IPS DF 19.7 (cell line): ENCODE measurements at regions not wholly inside any gene's neighbourhood (a gene's known extent, or its start where the extent isn't known, plus 50 kb on each side); places are given as distances from the start of the nearest gene placed in this dataset.
A peak's percentile ranks its signal among the peaks of the same experiment; 100 is the strongest.

ENCODE experiments used
- DNase-seq: peaks from one replicate; pipeline ENCODE4 v3.0.0-alpha.2; 2013; ENCODE audit warnings: low read depth, low spot score

DNA sequence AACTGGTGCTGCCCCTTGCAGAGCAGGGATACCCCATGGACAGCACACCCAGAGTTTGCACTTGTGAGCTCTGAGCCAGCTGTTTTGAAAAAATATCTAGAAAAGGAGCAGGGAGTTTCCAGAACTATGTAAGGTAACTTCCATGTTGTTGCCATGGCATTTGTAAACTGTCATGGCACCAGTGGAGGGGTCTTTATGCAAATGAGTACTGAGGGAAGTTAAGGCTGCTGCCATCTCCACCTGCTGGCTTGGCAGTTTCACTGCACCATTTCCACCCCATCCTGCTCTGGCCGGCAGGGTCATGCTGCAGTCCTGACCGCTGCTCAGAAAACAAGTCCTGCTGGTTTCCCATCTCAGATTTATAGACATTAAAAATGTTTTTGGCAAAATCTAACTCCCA is 52.3 kb upstream of the SNTG2 start:
- peak; percentile 42 for DNase-seq

DNA sequence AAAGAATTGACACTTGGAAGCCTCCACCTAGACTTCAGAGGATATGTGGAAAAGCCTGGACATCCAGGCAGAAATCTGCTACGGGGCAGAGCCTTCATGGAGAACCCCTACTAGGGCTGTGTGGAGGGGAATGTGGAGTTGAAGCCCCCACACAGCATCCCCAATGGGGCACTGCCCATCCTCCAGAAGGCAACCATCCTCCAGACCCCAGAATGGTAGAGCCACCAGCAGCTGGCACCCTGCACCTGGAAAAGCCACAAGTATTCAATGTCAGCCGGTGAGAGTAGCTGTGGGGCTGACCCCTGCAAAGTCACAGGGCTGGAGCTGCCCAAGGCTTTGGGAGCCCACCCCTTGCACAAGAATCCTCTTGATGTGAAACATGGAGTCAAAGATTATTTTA is 53.6 kb upstream of the SNTG2 start:
- DNase-seq = no peak

- peak; percentile 82 for DNase-seq
Measured at GRCh38 chr2:893311-893710, 57.3 kb upstream of the SNTG2 start.

DNA sequence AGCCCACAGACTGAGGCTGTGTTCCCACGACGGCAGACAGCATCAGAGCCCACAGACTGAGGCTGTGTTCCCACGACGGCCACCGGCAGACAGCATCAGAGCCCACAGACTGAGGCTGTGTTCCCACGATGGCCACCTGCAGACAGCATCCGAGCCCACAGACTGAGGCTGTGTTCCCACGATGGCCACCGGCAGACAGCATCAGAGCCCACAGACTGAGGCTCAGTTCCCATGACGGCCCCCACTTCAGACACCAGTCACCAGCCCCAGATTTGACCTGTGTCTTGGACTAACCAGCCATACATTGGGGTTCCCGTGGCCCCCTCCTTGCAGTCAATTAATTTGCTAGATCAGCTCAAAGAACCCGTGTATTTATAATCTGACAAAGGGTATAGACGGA is 57.8 kb upstream of the SNTG2 start:
- DNase-seq = no peak

DNA sequence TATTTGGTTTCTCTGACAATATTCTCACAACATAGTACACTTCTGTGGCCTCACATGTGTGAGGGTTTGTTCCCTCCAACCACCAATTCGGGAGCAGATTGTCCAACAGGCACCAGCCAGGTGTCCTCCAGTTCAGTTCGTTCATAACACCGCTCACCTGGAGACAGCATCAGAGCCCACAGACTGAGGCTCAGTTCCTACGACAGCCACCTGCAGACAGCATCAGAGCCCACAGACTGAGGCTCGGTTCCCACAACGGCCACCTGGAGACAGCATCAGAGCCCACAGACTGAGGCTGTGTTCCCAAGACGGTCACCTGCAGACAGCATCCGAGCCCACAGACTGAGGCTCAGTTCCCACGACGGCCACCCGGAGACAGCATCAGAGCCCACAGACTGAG is 58.2 kb upstream of the SNTG2 start:
- no peak for DNase-seq

GRCh38 chr2:891734-892133 is 58.9 kb upstream of the SNTG2 start:
- no peak for DNase-seq

- DNase-seq = no peak
Measured at GRCh38 chr2:890791-891190, 59.9 kb upstream of the SNTG2 start.

DNA sequence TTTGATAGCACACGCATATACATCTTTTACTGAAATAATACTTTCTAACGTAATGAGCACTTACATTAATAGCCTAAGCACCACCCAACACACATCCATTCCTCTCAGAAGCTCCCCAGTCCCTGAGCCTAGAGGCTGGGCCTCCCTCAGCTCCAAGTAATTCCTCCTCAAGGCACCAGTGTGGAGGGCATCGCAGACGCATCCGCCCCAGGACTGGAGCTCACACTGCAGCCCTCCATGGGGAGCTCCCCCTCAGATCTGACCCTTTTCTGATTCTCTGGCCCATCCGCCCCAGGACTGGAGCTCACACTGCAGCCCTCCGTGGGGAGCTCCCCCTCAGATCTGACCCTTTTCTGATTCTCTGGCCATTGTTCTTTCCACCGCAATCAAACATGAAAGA is 60.4 kb upstream of the SNTG2 start:
- DNase-seq = no peak

DNA sequence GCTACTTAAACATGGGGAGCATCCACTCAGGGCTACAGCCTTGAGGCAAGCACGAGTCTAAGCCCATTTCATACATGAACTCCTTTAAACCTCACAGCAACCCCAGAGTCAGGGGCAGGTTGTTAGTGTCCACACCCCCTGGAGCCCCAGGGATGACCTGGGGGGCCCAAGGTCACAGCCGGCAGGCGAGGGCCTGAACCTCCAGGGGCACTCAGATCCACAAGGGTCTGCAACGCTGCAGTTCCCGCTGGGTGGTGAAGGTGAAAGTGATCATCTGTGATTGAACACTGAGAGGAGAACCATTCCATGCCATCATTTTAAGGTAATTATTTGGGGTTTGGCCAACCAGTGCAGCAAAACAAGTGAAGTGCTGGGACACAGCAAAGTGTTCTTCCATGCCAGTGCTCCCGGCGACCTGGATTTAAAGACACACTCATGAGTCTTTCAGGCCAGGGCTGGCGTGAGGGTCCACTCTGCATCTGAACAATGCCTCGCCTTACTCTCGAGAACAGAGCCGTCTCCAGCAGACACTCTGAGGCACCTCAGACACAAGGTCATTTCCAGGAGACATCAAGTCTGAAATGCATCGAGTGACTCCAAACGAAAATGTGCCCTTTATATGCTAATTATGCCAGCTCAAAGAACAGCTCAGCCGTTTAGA is 61.6 kb upstream of the SNTG2 start:
- DNase-seq = no peak

DNA sequence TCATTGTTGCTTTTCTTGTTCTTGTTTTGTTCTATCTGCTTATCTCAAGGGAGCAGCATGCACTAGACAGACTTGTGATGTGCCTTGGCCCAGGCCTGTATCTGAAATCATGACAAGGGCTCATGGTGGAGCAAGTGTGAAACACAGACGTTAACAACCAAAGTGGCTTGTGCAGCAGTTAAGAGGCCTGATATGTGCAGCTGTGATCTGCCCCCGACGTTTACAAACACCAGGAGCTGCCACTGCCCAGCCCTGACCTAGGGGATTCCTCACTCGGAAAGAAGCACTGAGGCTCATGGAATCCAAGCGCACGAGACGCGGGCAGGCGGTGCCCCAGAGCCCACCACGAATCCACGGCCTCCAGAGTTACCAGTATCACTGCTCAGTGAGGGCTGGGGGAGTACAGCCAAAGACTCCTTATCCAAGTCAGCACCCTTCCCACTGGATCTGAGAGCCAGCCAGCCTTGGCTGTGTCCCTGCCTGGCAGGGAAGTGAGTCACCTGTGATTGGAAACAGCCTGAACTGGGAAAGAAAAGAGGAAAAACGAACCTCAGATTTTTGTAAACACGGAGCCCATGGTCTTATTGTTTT is 62.3 kb upstream of the SNTG2 start:
- DNase-seq = no peak

GRCh38 chr2:887639-888038 is 63.0 kb upstream of the SNTG2 start:
- DNase-seq = no peak

- DNase-seq = no peak
Measured at GRCh38 chr2:886072-887022, 64.3 kb upstream of the SNTG2 start.

GRCh38 chr2:885230-886071 is 65.2 kb upstream of the SNTG2 start:
- DNase-seq = no peak

- no peak for DNase-seq
Measured at GRCh38 chr2:883803-884748, 66.6 kb upstream of the SNTG2 start.

- no peak for DNase-seq
Measured at GRCh38 chr2:883260-883802, 67.3 kb upstream of the SNTG2 start.

- no peak for DNase-seq
Measured at GRCh38 chr2:881204-881918, 69.3 kb upstream of the SNTG2 start.

GRCh38 chr2:880201-880970 is 70.3 kb upstream of the SNTG2 start:
- DNase-seq = no peak

GRCh38 chr2:879540-879939 is 71.1 kb upstream of the SNTG2 start:
- DNase-seq = no peak
